22Rv1 (cell line): ENCODE measurements at regions not wholly inside any gene's neighbourhood (a gene's known extent, or its start where the extent isn't known, plus 50 kb on each side); places are given as distances from the start of the nearest gene placed in this dataset.

Experiments
- ZFX ChIP-seq: fragments of 450-650 bp; IDR thresholded peaks from 2 replicates; pipeline ENCODE4 v1.6.1; 2017; ENCODE audit warnings: antibody characterized with exemption, borderline replicate concordance
- TF ChIP-seq, protein P1 (sequence below): fragments of 450-650 bp; IDR thresholded peaks from 2 replicates; pipeline ENCODE4 v1.5.1; 2017; ENCODE audit warnings: mild to moderate bottlenecking

DNA sequence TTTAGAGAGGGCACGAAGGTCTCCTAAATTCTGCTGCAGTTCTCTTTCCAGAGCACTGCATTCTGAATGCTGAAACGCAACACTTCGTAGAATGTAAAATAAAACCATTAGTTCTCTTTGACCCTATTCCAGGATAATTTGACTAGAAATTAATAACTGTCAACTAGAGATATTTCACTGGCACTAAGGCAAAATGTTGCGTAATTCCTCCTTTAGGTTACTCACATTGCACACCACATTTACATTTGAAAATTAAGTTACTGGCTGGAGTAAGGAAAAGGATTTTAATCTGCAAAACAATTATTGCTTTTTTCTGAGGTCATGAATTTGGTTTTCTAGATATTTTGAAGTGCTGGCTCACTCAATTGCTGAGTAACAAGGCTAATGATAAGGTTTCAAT, 58.0 kb upstream of the TRHDE start:
- TF ChIP-seq, protein P1, sequence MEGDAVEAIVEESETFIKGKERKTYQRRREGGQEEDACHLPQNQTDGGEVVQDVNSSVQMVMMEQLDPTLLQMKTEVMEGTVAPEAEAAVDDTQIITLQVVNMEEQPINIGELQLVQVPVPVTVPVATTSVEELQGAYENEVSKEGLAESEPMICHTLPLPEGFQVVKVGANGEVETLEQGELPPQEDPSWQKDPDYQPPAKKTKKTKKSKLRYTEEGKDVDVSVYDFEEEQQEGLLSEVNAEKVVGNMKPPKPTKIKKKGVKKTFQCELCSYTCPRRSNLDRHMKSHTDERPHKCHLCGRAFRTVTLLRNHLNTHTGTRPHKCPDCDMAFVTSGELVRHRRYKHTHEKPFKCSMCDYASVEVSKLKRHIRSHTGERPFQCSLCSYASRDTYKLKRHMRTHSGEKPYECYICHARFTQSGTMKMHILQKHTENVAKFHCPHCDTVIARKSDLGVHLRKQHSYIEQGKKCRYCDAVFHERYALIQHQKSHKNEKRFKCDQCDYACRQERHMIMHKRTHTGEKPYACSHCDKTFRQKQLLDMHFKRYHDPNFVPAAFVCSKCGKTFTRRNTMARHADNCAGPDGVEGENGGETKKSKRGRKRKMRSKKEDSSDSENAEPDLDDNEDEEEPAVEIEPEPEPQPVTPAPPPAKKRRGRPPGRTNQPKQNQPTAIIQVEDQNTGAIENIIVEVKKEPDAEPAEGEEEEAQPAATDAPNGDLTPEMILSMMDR = no peak
- no peak for TF ChIP-seq ZFX
